ENCODE measurements at regions not wholly inside any gene's neighbourhood (a gene's known extent, or its start where the extent isn't known, plus 50 kb on each side); places are given as distances from the start of the nearest gene placed in this dataset.

DNA sequence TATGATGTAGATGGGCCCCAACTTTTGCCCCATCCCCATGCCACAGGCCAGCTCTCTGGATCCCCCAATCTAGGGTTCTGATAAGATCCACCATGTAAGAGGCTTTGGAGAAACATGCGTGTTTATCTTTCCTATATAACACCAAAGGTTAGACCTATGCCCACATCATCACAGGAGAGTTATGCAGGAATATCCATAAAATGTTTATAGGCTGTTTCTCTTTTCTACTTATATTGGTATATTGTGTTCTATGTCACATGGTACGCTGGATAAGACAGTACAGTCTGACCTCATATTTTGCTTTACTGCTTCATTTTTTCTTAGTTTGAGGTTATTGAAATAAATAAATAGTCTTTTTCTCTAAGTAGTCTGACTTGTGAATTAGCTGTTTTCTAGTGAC, 1013.9 kb upstream of the GYPC start:
- TF ChIP-seq, protein P1, sequence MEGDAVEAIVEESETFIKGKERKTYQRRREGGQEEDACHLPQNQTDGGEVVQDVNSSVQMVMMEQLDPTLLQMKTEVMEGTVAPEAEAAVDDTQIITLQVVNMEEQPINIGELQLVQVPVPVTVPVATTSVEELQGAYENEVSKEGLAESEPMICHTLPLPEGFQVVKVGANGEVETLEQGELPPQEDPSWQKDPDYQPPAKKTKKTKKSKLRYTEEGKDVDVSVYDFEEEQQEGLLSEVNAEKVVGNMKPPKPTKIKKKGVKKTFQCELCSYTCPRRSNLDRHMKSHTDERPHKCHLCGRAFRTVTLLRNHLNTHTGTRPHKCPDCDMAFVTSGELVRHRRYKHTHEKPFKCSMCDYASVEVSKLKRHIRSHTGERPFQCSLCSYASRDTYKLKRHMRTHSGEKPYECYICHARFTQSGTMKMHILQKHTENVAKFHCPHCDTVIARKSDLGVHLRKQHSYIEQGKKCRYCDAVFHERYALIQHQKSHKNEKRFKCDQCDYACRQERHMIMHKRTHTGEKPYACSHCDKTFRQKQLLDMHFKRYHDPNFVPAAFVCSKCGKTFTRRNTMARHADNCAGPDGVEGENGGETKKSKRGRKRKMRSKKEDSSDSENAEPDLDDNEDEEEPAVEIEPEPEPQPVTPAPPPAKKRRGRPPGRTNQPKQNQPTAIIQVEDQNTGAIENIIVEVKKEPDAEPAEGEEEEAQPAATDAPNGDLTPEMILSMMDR (IDR thresholded peaks at IDR 0.05): no peak
- TF ChIP-seq POLR2A (IDR thresholded peaks at IDR 0.05): no peak
- no peak for TF ChIP-seq POLR2AphosphoS5 (IDR thresholded peaks at IDR 0.05; ENCODE audit: insufficient read depth in 1 of 2, low read depth in 1 of 2)
